GM21825 (cell line): ENCODE measurements at regions not wholly inside any gene's neighbourhood (a gene's known extent, or its start where the extent isn't known, plus 50 kb on each side); places are given as distances from the start of the nearest gene placed in this dataset.

Experiments
- ATAC-seq: cut with Tn5 transposase; IDR thresholded peaks from one replicate; pipeline ENCODE4 v1.9.1; 2021; ENCODE audit warnings: mild to moderate bottlenecking, moderate library complexity; ENCODE audit not compliant: unreplicated experiment

GRCh38 chr10:113356794-113357680 is 195.8 kb upstream of the HABP2 start:
- ATAC-seq = no peak

GRCh38 chr10:113357681-113358300 is 195.1 kb upstream of the HABP2 start:
- ATAC-seq = no peak

GRCh38 chr10:113359655-113360054 is 193.2 kb upstream of the HABP2 start:
- ATAC-seq = no peak

GRCh38 chr10:113360870-113361269 is 192.0 kb upstream of the HABP2 start:
- no peak for ATAC-seq

GRCh38 chr10:113362645-113363091 is 190.2 kb upstream of the HABP2 start:
- no peak for ATAC-seq

GRCh38 chr10:113364227-113364626 is 188.6 kb upstream of the HABP2 start:
- no peak for ATAC-seq

- ATAC-seq = no peak
Observed at GRCh38 chr10:113368666-113369364, 184.0 kb upstream of the HABP2 start.

GRCh38 chr10:113369365-113369694 is 183.5 kb upstream of the HABP2 start:
- ATAC-seq = no peak

- ATAC-seq = no peak
Observed at GRCh38 chr10:113376428-113376827, 176.4 kb upstream of the HABP2 start.

GRCh38 chr10:113379091-113379490 is 173.8 kb upstream of the HABP2 start:
- no peak for ATAC-seq

- no peak for ATAC-seq
Observed at GRCh38 chr10:113381416-113381815, 171.4 kb upstream of the HABP2 start.

GRCh38 chr10:113381981-113382509 is 170.8 kb upstream of the HABP2 start:
- no peak for ATAC-seq

GRCh38 chr10:113382691-113383090 is 170.2 kb upstream of the HABP2 start:
- ATAC-seq = no peak

GRCh38 chr10:113384181-113384580 is 168.7 kb upstream of the HABP2 start:
- no peak for ATAC-seq

GRCh38 chr10:113385021-113385999 is 167.5 kb upstream of the HABP2 start:
- peak; percentile 75 for ATAC-seq

- no peak for ATAC-seq
Observed at GRCh38 chr10:113386005-113386404, 166.8 kb upstream of the HABP2 start.

GRCh38 chr10:113389969-113390368 is 162.9 kb upstream of the HABP2 start:
- ATAC-seq = no peak

- no peak for ATAC-seq
Observed at GRCh38 chr10:113390896-113391295, 162.0 kb upstream of the HABP2 start.

- ATAC-seq = no peak
Observed at GRCh38 chr10:113397047-113397446, 155.8 kb upstream of the HABP2 start.

- no peak for ATAC-seq
Observed at GRCh38 chr10:113399065-113399464, 153.8 kb upstream of the HABP2 start.
